Peyer's patch (tissue), 4 donors: ENCODE measurements at regions not wholly inside any gene's neighbourhood (a gene's known extent, or its start where the extent isn't known, plus 50 kb on each side); places are given as distances from the start of the nearest gene placed in this dataset.

Experiments
- DNase-seq, 3 donors: peaks; one replicate each; pipeline ENCODE4 v3.0.0-alpha.2; 2017 to 2019
- H3K27ac ChIP-seq, 4 donors: fragments of 200-600 bp; sonication (generic); one replicate each; pipeline ENCODE4 v1.5.1; 2016 to 2019
- H3K27me3 ChIP-seq, 2 donors: fragments of 200-600 bp; sonication (generic); one replicate each; pipeline ENCODE4 v1.5.1; 2019
- H3K36me3 ChIP-seq, 3 donors: fragments of 200-600 bp; sonication (generic); one replicate each; pipeline ENCODE4 v1.5.1; 2016 to 2019
- H3K4me1 ChIP-seq, 4 donors: fragments of 200-600 bp; sonication (generic); one replicate each; pipeline ENCODE4 v1.5.1; 2016 to 2019
- H3K4me3 ChIP-seq, 4 donors: fragments of 200-600 bp; sonication (generic); 1 replicate in 3 of 4; 2 replicates in 1 of 4; pipeline ENCODE4 v1.5.1; 2016 to 2019; ENCODE audit warnings: mild to moderate bottlenecking in 1 of 4
- H3K9me3 ChIP-seq, 4 donors: fragments of 200-600 bp; sonication (generic); one replicate each; pipeline ENCODE4 v1.5.1; 2016 to 2019; ENCODE audit warnings: mild to moderate bottlenecking in 1 of 4
- CTCF ChIP-seq, 6 experiments: fragments of 450-650 bp in 4 of 6; fragments of 200-600 bp in 2 of 6; sonication (generic) in 1 of 6; IDR thresholded peaks; one replicate each; pipeline ENCODE4 v1.5.1; 2017 to 2019; ENCODE audit warnings: antibody characterized with exemption in 6 of 6, mild to moderate bottlenecking in 3 of 6, moderate library complexity in 1 of 6
- POLR2A ChIP-seq, 2 donors: fragments of 450-650 bp; IDR thresholded peaks; one replicate each; pipeline ENCODE4 v1.5.1; 2017; ENCODE audit warnings: antibody characterized with exemption in 2 of 2, mild to moderate bottlenecking in 2 of 2, moderate library complexity in 2 of 2

DNA sequence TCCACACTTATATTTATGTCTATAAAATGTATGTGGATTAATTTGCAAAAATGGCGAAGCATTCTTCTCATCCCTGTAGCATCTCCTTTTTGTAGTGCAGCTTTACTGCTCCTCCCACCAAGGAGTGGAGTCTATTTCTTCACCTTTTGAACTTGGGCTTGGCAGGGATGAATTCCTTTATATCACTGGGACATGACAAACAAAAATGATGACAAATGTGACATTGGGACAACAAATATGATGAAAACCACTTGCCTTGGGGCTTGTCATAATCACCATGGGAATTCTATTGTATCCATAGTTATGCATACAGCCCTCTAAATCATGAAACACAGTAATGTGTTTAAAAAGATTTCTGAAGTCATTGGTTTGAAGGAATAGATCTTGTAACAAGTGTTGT lies 155.0 kb downstream of the TNFSF18 start:
- Histone ChIP-seq H3K27ac (peak overlapping the region in 1 of 4 donors; percentile 71), H3K4me3 (no peak overlapping the region), H3K27me3 (no peaks in the 10 kb centered on the region), H3K36me3 (no peaks in the 10 kb centered on the region), H3K4me1 (peaks cover 0 to 4% (median 2%) of the 10 kb centered on the region in 4 donors), H3K9me3 (no peaks in the 10 kb centered on the region)
- TF ChIP-seq POLR2A (IDR thresholded peaks at IDR 0.05) = no peak
- no peak for TF ChIP-seq CTCF (IDR thresholded peaks at IDR 0.05)
- no peak for DNase-seq

GRCh38 chr1:172897738-172898137 lies 153.0 kb downstream of the TNFSF18 start:
- H3K4me3 ChIP-seq = no peak overlapping the region
- no peak for TF ChIP-seq CTCF (IDR thresholded peaks at IDR 0.05)
- no peak for TF ChIP-seq POLR2A (IDR thresholded peaks at IDR 0.05)
- peaks cover 0 to 4% (median 2%) of the 10 kb centered on the region in 4 donors for H3K4me1 ChIP-seq

DNA sequence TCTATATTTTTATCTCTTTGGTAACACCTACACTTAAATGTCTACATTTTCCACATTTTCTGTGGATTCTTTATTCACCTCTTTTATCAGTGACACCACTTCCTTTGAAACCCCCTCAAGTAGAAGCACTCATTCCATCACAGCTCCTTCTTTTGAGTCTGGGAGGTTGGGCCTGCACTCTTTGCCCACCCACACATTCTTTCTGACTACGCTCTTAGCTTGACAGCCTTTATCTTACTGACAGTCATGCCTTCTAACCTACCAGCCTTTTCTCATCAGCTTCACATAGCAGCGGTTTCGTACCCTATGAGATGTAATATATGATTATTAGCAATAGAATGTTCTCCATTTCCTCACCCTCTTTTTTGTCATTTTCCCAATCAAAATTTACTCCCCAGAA lies 151.9 kb downstream of the TNFSF18 start:
- H3K4me3 ChIP-seq = no peak overlapping the region
- peaks cover 0 to 4% (median 2%) of the 10 kb centered on the region in 4 donors for H3K4me1 ChIP-seq
- no peak for DNase-seq
- no peaks in the 10 kb centered on the region for H3K27me3 ChIP-seq
- H3K27ac ChIP-seq = no peak overlapping the region
- H3K36me3 ChIP-seq = no peaks in the 10 kb centered on the region
- TF ChIP-seq CTCF (IDR thresholded peaks at IDR 0.05) = no peak
- H3K9me3 ChIP-seq = no peaks in the 10 kb centered on the region

More at GRCh38 chr1:172897738-172898137, 153.0 kb downstream of the TNFSF18 start:
- Histone ChIP-seq H3K27ac (no peak overlapping the region), H3K27me3 (no peaks in the 10 kb centered on the region), H3K36me3 (no peaks in the 10 kb centered on the region), H3K9me3 (no peaks in the 10 kb centered on the region)
- DNase-seq = no peak

- TF ChIP-seq CTCF (IDR thresholded peaks at IDR 0.05) (no peak), POLR2A (IDR thresholded peaks at IDR 0.05) (no peak)
- Histone ChIP-seq H3K4me3 (no peak overlapping the region), H3K36me3 (no peaks in the 10 kb centered on the region)
These were observed 150.3 kb downstream of the TNFSF18 start for GRCh38 chr1:172900376-172900997.

GRCh38 chr1:172902200-172902599 lies 148.5 kb downstream of the TNFSF18 start:
- TF ChIP-seq CTCF (IDR thresholded peaks at IDR 0.05) = no peak
- TF ChIP-seq POLR2A (IDR thresholded peaks at IDR 0.05) = no peak
- H3K36me3 ChIP-seq = no peaks in the 10 kb centered on the region

More at GRCh38 chr1:172900376-172900997, 150.3 kb downstream of the TNFSF18 start:
- DNase-seq = no peak
- H3K27me3 ChIP-seq = no peaks in the 10 kb centered on the region
- peak overlapping the region in 1 of 4 donors; percentile 52 for H3K27ac ChIP-seq
- no peaks in the 10 kb centered on the region for H3K9me3 ChIP-seq
- H3K4me1 ChIP-seq = no peaks in the 10 kb centered on the region

More at GRCh38 chr1:172902200-172902599, 148.5 kb downstream of the TNFSF18 start:
- DNase-seq = no peak
- Histone ChIP-seq H3K4me3 (no peak overlapping the region), H3K27me3 (no peaks in the 10 kb centered on the region), H3K9me3 (no peaks in the 10 kb centered on the region), H3K27ac (no peak overlapping the region), H3K4me1 (peaks cover 0 to 9% (median 0%) of the 10 kb centered on the region in 4 donors)
